D721Med (cell line): ENCODE measurements at regions not wholly inside any gene's neighbourhood (a gene's known extent, or its start where the extent isn't known, plus 50 kb on each side); places are given as distances from the start of the nearest gene placed in this dataset.
"Not testable (repeated sequence)": the region's sequence is repeated elsewhere in the genome, so short reads cannot be mapped to it uniquely, and the experiment has no call there.

Experiments used
- DNase-seq: peaks from one replicate; pipeline ENCODE4 v3.0.0; 2011; ENCODE audit warnings: low spot score; ENCODE audit not compliant: insufficient read length
- FAIRE-seq: peaks from 2 replicates; lab custom pipeline; 2011; peaks lifted over from hg19 to GRCh38; lab: Jason Lieb, UNC
- CTCF ChIP-seq: IDR thresholded peaks from 2 replicates; pipeline ENCODE4 v1.5.1; 2012; ENCODE audit warnings: mild to moderate bottlenecking, control low read depth; ENCODE audit not compliant: insufficient read depth; ENCODE audit errors: missing control alignments

GRCh38 chr4:152064282-152064681 is 303.5 kb upstream of the GATB start:
- DNase-seq (no peak), FAIRE-seq (no peak)
- no peak for TF ChIP-seq CTCF

- DNase-seq (no peak), FAIRE-seq (no peak)
- no peak for TF ChIP-seq CTCF
Measured at GRCh38 chr4:152063621-152064240, 302.9 kb upstream of the GATB start.

- DNase-seq (no peak), FAIRE-seq (no peak)
- no peak for TF ChIP-seq CTCF
Measured at GRCh38 chr4:152062936-152063620, 302.3 kb upstream of the GATB start.

GRCh38 chr4:152054731-152055130 is 293.9 kb upstream of the GATB start:
- no peak for TF ChIP-seq CTCF
- no peak for DNase-seq
- FAIRE-seq, result no peak

- no peak for FAIRE-seq
- TF ChIP-seq CTCF, result no peak
- DNase-seq, result no peak
Measured at GRCh38 chr4:152052451-152053057, 291.7 kb upstream of the GATB start.

GRCh38 chr4:152051332-152051731 is 290.5 kb upstream of the GATB start:
- not testable (repeated sequence) for DNase-seq, FAIRE-seq

GRCh38 chr4:152050106-152050505 is 289.3 kb upstream of the GATB start:
- DNase-seq (no peak), FAIRE-seq (no peak)
- no peak for TF ChIP-seq CTCF
